DMS153 (cell line): ENCODE measurements at regions not wholly inside any gene's neighbourhood (a gene's known extent, or its start where the extent isn't known, plus 50 kb on each side); places are given as distances from the start of the nearest gene placed in this dataset.

Experiments used
- DNase-seq: peaks from one replicate; lab custom pipeline; 2025; lab: John Stamatoyannopoulos, UW

DNA sequence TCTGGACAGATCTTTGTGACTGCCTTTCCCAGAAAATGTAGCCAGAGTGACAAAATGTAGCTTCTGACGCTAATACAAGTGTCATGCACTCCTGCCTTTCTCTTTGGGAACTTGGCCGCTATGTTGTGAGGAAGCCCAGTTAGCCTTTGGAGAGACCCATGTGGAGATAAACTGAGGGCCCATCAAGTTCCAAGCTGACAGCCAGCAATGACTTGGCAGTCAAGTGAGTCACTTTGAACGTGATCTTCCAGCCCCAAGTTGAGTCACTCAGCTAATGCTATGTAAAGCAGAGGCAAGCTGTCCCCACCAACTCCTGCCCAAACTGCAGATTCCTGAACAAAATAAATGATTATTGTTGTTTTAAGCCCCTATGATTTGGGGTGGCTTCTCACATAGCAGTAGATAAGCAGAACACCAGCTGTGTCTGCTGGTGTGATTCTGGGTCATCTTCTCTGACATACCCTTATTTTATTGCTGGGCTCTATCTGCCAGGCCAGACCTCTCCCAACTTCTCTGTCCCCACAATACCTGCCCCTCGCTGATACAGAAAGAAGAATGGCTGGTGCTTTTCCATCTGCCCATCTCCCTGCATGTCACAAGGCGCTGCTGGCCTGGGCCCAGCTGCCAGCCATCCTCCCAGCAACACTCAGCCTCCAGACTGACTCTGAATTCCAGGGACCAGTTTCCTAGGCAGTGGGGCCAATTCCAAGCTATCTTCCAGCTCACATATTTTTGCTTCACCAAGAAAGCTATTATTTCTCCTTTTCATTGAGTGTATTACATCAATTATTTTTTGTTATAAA lies 274.8 kb downstream of the LRFN2 start:
- no peak for DNase-seq

DNA sequence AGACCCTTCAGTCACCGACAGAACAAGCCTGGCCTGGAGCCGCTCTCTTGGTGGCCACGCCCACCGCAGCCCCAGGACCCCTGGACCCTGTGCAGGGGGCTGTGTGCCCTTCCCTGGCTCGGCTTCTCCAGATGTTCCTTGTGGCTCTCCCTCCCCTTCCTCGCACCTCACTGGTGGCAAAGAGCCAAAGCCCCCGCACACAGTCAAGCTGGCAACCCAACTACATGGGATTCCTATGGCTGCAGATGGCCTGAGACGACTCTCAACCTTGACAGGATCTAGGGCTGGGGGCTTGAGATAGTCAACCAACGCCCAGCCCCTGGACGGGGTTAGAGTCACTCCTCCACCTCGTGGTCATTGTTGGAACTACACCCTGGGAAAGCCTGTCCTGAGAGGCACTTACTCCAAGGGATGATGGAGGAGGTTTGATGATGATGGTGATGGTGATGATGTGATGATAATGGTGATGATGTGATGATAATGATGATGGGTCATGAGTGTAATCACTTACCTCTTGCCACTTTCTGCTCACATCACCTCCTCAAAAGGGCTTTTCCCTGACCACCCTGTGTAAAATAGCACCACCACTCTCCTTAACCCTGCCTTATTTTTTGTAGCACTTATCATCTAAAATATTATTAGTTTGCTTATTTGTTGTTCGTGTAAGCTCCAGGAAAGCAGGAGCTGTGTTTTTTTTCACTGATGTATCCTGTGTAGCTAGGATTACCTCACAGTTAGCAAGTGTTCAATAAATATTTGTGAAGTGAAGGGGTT lies 278.4 kb downstream of the LRFN2 start:
- peak; percentile 20 for DNase-seq

DNA sequence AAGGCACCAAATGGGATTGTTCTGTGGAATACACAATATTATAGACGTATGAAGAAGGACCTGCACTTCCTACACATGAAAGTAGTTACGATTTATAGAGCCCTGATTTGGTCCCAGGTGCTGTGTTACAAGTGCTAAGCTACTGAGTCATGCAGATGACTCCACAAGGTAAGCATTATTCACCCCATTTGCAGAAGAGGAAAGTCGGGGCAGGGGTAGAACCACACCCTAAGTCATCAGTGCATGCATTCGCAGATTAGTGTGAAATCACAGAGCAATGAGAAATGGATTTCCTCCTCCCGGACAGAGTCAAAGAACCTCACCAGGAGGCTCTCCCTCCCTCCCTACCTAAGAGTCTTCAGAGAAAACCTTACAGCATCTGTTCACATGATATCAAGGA lies 279.5 kb downstream of the LRFN2 start:
- no peak for DNase-seq

DNA sequence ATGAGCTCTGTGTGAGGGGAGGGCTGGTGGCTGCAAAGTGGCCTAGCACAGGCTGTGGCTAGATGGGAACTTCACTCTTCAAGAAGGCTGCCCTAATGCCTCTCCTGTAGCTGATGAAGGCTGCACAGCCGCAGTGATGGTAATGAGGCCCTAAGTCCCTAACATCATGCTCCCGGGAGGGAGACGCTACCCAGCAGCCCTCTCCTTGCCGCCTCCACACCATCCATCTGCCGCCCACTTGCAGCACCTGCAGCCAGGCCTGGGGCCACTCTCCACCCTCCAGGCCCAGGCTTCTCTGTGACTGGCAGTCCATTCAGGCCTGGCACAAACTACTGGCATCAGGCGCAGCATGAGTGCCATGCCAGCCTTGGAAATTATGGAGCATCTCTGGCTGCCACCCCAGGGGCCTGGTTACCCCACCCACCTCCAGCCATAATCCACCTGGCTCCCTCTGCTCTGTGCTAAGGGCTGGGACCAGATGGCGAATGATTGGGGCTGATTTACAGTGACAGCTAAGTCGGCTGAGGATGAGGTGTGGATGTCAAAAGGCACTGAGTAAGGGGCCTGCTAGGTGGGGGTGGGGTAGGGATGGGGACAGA lies 284.2 kb downstream of the LRFN2 start:
- no peak for DNase-seq

DNA sequence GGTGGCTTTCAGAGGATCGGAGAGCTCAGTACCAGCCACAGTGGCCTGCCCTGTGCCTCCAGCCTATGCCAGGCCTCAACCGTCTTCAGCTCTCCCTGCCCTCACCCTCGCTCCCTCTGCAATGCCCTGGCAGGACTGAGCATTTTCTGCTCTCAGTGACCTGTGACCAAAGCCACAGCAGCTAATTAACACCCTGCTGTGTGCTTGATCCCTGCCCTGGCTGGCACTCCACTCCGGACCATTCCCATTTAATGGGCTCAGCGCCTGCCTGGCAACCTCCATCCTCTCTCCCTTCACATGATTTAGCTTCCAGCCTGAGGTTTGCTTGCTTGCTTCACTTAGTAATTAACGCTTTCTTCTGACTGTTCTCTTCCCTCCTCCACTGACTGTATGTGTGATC lies 287.5 kb downstream of the LRFN2 start:
- DNase-seq, result no peak

DNA sequence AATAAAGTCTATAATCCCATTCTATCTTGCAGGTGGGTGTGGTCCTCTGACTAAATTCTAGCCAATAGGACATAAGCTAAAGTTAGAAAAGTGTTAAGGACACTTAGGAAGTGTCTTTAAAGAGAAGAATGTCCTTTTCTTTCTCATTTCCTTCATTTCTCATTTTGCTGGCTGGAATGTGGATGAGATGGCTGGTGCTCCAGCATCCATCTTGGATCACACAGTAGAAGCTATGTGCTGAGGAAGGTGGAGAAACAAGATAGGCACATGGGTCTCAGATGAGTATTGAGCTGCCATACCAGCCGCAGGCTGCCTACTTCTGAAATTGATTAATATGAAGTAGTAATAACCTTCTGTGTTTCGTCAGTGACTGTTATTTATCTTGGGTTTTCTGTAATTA lies 289.0 kb downstream of the LRFN2 start:
- DNase-seq, result no peak

DNA sequence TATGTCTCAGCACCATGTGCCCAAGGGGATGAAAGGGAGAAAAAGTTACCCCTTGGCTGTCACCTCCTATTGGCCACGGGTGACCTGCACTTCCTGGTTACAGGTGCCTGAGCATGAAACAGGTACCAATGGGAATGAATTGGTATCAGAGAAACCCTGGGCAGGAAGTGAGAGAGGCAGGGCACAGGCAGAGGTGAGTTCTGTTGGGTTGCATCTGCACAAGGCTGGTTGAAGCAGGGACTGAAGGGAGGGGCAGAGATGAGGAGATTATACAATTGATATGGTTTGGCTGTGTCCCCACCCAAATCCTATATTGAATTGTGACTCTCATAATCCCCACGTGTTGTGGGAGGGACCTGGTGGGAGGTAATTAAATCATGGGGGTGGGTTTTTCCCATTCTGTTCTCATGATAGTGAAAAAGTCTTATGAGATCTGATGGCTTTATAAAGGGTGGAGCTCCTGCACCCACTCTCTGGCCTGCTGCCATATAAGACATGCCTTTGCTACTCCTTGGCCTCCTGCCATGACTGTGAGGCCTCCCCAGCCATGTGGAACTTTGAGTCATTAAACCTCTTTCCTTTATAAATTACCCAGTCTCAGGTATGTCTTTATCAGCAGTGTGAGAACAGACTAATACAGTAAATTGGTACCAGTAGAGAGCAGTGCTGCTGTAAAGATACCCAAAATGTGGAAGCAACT lies 291.8 kb downstream of the LRFN2 start:
- DNase-seq, result no peak

DNA sequence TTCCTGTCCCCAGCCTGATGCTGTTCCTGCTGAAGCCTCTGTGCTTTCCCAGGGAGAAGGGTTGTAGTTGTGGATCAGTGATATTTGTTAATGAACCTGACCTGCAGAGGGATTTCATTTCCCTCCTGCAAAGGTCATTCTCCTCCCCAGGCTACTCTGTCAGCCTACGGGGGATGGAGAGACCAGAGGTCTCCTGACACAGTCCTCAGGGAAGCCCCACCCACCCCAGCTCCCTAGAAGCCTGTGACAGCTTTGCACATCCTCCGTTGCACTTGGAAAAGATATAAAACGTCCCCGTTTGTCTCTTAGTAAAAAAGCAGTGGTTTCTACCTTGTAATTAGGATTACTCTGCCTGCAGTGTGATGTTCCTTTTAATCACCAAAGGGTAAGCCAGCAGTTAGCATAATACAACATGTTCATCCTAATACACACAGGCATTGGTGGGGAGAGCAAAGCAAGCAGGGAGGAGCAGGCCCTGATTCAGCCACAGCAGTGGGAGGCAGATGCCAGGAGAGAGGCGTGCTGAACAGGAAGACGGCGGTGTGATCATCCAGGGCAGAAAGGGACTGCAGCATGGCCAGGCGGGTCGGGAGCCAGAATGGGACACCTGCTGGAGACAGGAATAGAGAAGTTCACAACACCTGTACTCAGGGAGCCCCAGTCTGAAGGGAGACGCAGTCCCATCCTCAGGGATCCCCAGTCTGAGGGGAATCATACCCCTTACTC lies 293.5 kb downstream of the LRFN2 start:
- no peak for DNase-seq

DNA sequence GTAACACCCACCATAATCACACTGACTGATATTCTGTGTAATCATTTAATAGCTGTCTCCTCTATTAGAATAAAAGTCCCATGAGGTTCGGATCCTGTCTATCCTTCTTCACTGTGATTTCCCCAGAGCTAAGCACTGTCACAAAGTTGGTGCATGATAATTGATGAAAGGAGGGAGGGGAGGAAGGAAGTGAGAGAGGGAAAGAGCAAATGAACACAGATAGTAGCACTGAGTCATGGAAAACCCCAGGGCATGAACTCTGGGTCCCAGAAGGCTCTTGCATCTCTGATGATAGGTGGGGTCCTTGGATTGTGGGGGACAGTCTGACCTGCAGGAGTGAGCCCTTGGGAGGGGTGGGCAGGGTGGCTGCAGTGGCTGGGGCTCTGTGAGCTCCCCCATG lies 294.1 kb downstream of the LRFN2 start:
- no peak for DNase-seq

DNA sequence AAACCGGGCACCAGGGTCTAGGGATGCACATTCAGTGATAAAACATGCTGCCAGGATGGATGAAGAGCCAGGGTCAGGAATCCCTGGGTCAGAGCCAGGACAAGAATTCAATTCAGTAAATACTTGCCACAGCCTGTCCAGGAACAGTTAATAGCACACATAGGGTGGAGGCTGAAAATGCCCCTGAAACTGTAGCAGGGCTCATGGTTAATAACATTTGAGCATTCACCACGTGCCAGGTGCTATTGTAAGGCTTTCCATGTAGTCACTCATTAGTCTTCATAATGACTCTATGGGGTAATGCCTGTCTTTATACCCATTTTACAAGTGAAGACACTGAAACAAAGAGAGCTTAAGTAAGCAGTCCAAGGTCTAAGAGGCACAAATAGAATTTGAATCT lies 296.3 kb downstream of the LRFN2 start:
- no peak for DNase-seq

DNA sequence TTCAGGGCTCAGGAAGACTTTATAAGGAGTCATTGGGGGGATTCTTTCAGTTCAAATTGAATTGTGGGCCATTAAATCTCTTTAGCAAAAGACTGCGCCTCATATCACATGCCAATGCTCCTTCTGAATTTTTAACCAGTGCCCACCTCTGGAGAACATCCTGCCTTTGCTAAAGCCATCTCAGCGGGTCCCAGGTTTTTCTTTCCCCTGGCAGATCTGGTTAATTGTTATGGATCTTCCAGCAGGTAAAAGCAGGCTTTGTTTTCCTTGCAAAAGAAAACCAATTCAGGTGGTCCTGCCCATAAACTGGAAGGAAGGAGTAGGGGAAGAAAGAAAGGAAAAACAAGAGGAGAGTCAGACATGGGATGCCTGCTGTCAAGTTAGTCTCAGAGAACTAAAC lies 298.2 kb downstream of the LRFN2 start:
- no peak for DNase-seq

DNA sequence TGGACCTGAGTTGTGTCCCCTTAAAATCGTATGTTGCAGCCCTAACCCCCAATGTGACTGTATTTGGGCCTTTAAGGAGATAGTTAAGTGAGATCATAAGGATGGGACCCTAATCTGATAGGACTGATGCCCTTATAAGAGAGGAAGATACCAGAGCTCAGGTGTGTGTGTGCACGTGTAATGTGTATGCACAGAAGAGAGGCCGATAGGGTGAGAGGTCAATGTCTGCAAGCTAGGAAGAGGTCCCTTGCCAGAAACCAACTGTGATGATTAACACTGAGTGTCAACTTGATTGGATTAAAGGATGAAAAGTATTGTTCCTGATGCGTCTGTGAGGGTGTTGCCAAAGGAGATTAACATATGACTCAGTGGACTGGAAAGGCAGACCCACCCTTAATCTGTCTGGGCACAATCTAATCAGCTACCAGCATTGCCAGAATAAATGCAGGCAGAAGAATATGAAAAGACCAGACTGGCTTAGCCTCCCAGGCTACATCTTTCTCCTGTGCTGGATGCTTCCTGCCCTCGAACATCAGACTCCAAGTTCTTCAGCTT lies 299.8 kb downstream of the LRFN2 start:
- no peak for DNase-seq

DNA sequence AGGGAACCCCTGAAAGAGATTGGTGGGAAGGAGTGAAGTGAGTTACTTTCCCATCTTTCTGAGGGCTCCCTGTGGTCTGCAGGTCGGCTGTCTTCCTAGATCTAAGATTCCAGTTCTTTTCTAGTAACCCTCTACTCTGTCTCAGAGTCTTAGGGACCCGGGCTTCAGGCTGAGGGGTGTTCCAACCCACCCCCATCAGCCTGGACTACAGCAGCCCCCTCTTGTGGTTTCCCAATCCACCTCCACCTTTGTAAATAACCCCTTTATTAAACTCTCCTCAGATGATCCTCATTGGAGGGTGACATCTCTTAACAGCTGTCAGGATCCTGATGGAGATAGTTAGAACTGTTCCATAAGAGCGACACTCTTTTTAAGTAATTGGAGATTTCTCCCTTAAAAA lies 300.4 kb downstream of the LRFN2 start:
- no peak for DNase-seq

DNA sequence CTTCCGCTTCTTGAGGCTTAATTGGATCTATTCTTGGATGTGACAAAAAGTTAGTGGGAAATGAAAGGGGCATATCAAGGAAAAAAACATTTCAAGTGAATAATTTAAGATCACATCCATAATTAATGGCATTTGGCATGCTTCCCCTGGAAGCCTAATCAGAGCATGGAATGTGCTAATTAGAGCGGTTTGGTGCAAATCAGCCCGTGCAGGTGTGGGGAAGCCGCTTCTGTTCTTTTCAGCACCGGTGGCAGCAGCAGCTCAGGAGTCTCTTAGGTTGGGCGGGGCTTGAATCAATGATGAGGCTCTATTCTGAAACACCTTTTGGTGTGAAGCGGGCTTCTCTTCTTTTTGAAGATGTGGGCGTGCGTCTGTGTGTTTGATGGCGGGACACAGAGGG lies 301.2 kb downstream of the LRFN2 start:
- DNase-seq, result no peak

DNA sequence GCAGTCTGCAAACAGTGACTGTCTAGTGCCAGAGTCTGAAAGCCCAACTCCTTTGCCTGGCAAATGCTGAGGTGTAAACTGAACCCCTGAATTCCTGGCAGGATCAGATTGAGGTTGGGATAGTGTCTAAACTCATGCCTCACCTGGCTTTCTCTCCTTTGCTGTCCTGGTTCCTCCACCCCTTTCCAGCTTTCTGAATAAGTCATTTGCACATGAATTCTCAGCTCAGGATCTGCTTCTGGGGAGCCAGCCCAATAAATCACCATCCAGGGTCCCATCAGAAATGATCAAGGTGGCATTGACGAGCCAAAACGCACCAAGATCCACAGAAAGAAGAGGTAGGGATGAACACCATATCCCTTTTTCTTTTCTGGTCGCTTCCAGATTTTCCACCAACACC lies 301.6 kb downstream of the LRFN2 start:
- DNase-seq, result no peak

DNA sequence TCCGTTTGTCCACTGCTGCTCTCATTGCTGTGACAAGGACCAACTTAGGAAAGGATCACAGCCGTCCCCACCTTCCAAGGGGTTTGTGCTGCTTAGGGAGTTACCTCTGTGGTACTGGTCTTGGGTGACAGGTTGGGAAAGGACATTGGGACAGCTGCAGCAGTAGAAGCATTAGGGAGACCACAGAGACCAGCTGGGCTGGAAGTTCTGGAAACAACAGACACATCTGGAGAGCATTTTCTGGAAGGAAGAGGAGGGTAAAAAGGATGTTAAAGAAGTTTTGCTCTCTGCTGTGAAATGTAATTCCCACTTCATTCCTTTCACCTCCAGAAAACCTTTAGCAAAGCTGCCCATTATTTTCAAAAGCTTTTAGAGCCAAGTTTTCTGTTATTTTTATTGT lies 304.2 kb downstream of the LRFN2 start:
- no peak for DNase-seq

DNA sequence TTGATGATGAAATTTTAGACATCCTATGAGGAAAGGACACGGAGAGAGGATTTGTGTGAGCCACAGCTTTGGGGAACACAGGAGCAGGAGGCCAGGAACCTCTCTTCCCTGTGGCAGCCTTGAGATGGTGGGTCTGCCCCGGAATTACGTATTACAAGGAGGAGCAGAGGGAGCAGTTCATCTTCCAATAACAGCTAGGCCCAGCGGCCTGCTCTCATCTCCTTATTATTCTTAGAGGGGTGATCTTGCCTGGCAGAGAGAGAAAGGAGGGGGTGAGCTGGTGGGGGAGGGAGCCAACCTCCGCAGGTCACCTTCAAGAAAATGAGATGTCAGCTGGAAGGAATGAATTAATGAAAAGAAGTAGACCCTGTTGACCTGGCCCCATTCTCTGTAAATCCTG lies 305.8 kb downstream of the LRFN2 start:
- DNase-seq, result no peak

DNA sequence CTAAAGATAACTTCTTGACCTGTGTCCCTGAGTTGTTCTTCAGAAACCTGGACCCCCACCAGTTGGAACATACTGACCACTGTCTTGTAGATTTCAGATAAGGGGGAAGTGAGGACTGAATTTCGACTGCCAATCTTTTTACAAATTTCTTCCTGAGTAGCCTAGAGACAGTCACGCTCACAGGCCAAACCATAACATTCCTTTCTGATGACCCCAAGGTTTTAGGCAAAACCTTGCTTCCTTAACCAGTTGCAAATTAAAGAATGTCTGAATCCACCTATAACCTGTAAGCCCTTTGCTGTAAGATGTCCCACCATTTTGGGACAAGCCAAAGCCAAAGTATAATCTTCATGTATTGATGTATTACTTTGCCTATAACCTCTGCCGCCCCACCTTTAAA lies 306.9 kb downstream of the LRFN2 start:
- DNase-seq, result no peak

DNA sequence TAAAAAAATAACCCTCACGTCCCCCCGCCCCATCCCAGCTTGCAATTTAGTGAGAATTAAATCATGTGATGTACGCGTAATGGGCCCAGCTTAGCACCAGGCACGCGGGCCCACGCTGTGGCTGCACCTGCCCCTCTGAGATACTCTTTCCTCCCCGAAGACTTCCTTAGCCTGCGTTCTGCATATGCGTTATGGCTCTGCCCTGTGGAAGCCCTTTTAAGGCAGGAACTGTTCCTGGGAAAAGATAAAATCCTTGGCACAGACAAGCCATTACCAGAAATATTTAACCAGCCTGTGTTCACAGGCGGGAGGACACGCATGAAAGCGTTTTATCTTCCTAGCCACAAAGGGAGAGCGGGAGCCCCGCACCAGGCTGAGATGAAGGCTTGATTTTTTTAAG lies 311.0 kb downstream of the LRFN2 start:
- no peak for DNase-seq

DNA sequence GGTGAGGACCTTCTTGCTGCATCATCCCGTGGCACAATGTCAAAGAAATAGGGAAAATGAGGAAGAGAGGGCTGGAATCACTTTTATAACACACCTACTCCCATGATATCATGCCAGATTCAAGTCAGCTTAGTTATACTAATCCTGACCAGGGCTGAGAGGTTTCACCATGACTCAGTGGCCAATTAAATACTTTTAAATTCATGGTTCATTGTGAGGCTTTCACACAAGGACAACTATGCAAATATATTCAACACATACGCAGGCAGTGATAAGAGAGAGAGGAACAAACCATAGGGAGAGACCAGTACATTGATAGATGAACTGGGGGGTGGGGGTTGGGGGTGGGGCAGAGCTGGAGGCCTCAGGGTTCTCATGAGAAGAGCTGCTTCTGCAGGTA lies 313.1 kb downstream of the LRFN2 start:
- no peak for DNase-seq

DNA sequence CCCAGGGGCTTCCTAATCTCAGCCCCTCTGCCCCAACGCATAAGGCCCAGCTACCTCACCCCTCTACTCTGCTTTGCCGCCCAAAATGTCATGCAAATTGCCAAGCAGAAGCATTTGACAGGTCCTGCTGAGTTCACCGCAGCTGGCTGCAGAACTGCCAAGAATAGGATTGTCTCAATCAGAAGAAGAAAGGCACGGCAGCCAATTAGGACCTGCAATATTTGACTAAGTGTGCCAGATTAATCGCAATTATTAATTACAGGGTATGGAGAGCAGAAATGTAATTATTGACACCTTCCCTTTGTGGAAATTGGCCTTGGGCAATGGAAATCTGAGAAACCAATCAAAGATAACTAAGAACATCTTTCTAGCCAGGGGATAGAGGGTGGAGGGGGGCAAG lies 318.6 kb downstream of the LRFN2 start:
- no peak for DNase-seq

DNA sequence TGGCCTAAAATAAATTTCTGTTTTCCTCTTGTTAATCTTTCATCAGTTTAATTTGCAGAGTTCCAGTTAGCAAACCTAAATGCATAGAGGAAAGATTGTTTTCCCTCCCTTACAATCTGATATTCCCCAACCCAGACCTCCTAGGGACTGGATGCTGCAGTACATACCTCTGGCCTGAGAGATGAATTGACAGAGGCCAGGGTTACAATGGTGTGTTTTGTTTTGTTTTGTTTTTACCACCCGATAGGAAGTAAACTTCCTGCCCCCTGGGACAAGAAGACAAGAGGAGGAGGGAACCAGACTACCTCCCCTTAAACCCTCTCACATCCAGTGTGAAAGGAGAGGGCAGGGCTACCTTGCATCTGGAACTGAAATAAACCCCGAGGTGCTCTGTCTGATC lies 319.0 kb downstream of the LRFN2 start:
- DNase-seq, result no peak
